ENCODE measurements at regions not wholly inside any gene's neighbourhood (a gene's known extent, or its start where the extent isn't known, plus 50 kb on each side); places are given as distances from the start of the nearest gene placed in this dataset.

DNA sequence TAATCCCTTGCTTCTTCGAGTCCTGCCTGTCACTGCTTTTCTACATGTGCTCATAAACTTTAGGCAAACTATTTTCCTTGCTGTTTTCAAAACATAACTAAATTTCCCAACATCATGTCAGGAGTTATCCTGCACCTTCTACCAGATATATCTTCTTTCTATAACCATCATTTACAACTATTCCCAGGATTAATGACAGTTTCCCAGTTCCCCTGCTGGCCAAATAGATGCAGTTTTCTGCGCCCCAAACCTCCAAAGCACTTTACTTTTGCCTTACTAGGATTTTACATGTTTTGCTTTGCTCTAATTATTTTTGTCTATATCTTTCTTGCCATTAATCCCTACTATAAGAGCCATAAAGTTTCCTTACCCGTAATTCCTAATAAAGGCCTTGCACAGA is 122.5 kb downstream of the GLUL start:
- H3K4me1 ChIP-seq (ENCODE audit: control insufficient read depth, insufficient read depth, low read length), result no peaks in the 10 kb centered on the region
- H3K27me3 ChIP-seq (ENCODE audit: control insufficient read depth, insufficient read depth, low read length), result no peaks in the 10 kb centered on the region
- no peak overlapping the region for H3K27ac ChIP-seq (ENCODE audit: low read depth, low read length)
- no peak overlapping the region for H3K4me3 ChIP-seq (ENCODE audit: low read length)
- no peak overlapping the region for H3K9ac ChIP-seq (ENCODE audit: low read length)
- no peaks in the 10 kb centered on the region for H3K36me3 ChIP-seq (ENCODE audit: control insufficient read depth, insufficient read depth, low read length)

DNA sequence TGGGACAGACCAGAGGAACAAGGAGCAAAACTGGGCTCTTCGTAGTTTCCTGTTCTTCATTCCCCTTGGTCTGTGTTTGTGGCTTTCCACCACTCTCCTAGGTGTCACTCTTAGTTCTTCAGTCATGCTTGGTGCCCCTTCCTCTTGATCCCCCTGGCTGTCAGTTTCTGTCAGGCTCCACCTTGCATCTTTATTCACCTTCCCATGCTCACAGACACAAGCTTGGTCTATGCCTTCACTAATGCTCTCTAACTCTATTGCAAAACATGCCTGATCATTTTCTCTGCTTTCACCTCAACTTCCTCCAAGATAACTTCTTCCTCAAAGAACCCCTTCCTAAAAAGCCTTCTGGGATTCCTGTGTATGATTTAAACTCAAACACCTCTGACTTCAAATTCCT is 122.9 kb downstream of the GLUL start:
- no peaks in the 10 kb centered on the region for H3K36me3 ChIP-seq (ENCODE audit: control insufficient read depth, insufficient read depth, low read length)
- no peak overlapping the region for H3K4me3 ChIP-seq (ENCODE audit: low read length)
- no peak overlapping the region for H3K9ac ChIP-seq (ENCODE audit: low read length)
- no peak overlapping the region for H3K27ac ChIP-seq (ENCODE audit: low read depth, low read length)
- H3K4me1 ChIP-seq (ENCODE audit: control insufficient read depth, insufficient read depth, low read length), result no peaks in the 10 kb centered on the region
- no peaks in the 10 kb centered on the region for H3K27me3 ChIP-seq (ENCODE audit: control insufficient read depth, insufficient read depth, low read length)

DNA sequence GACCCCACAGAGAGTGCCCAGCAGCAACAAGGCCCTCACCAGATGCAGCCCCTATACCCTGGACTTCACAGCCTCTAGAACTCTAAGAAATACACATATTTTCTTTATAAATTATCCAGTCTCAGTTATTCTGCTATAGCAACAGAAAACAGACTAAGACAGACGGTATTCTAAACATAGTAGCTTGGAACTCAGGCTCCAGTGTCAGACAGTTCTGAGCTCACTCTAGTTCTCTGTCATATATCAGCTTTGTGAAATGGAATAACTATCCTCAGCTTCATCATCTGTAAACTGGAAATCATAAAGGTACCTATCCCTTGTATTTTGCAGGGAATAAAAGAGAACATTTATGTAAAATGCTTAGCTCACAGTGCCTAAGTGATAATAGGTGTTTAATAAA is 127.4 kb downstream of the GLUL start:
- Histone ChIP-seq H3K36me3 (ENCODE audit: control insufficient read depth, insufficient read depth, low read length) (no peaks in the 10 kb centered on the region), H3K4me1 (ENCODE audit: control insufficient read depth, insufficient read depth, low read length) (no peaks in the 10 kb centered on the region), H3K9ac (ENCODE audit: low read length) (no peak overlapping the region), H3K27ac (ENCODE audit: low read depth, low read length) (no peak overlapping the region), H3K4me3 (ENCODE audit: low read length) (no peak overlapping the region), H3K27me3 (ENCODE audit: control insufficient read depth, insufficient read depth, low read length) (no peaks in the 10 kb centered on the region)

DNA sequence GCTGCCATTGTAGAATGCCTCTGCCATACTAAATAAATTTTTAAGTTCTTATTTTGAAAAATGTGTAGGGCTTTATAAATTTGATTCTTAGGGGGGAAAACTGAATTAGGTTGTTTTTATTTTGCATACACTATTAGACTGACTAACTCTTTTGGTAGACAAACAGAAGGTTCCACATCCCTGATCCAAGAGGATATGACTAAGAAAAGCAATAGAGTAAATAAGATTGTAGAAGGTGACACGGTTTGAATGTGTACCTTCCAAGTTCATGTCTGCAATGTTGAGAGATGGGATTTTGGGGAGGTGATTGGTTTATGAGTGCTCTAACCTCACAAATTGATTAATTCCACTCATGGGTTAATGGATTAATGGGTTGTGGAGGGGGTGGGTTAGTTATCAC is 127.9 kb downstream of the GLUL start:
- Histone ChIP-seq H3K27me3 (ENCODE audit: control insufficient read depth, insufficient read depth, low read length) (no peaks in the 10 kb centered on the region), H3K36me3 (ENCODE audit: control insufficient read depth, insufficient read depth, low read length) (no peaks in the 10 kb centered on the region), H3K4me3 (ENCODE audit: low read length) (no peak overlapping the region), H3K27ac (ENCODE audit: low read depth, low read length) (no peak overlapping the region), H3K4me1 (ENCODE audit: control insufficient read depth, insufficient read depth, low read length) (no peaks in the 10 kb centered on the region), H3K9ac (ENCODE audit: low read length) (no peak overlapping the region)

DNA sequence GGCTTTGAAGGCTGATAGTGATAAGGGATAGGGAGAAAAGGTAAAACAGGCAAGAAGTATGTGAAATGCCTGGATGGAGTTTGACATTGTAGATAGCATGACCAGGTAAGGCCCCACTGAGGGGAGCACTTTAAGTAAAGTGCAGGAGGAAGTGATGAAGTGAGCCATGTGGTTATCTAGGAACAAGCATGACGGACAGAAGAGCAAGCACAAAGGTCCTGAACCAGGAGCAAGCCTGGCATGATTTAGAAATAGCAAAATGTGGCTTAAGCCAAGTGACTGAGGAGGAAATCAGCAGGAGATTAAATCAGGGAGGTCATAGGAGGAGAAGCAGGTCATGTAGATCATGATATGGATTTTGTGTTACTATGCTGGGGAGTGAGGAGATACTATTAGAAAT is 129.2 kb downstream of the GLUL start:
- no peaks in the 10 kb centered on the region for H3K4me1 ChIP-seq (ENCODE audit: control insufficient read depth, insufficient read depth, low read length)
- no peak overlapping the region for H3K4me3 ChIP-seq (ENCODE audit: low read length)
- no peak overlapping the region for H3K27ac ChIP-seq (ENCODE audit: low read depth, low read length)
- no peaks in the 10 kb centered on the region for H3K36me3 ChIP-seq (ENCODE audit: control insufficient read depth, insufficient read depth, low read length)
- no peak overlapping the region for H3K9ac ChIP-seq (ENCODE audit: low read length)
- H3K27me3 ChIP-seq (ENCODE audit: control insufficient read depth, insufficient read depth, low read length), result no peaks in the 10 kb centered on the region

DNA sequence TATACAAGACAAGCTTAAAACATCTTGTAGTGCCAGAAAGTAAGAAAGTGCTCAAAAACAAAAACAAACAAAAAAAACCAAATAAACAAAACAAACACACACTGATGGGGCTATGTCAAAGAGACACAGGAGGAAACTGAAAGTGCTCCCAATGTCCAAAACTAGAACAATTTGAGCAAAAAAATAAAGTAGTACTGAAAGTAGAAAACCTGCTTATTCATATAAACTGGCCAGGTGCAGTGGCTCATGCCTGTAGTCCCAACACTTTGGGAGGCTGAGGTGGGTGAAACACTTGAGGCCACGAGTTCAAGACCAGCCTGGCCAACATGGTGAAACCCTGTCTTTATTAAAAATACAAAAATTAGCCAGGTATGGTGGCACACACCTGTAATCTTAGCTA is 129.9 kb downstream of the GLUL start:
- Histone ChIP-seq H3K4me1 (ENCODE audit: control insufficient read depth, insufficient read depth, low read length) (no peaks in the 10 kb centered on the region), H3K27me3 (ENCODE audit: control insufficient read depth, insufficient read depth, low read length) (no peaks in the 10 kb centered on the region), H3K9ac (ENCODE audit: low read length) (no peak overlapping the region), H3K36me3 (ENCODE audit: control insufficient read depth, insufficient read depth, low read length) (no peaks in the 10 kb centered on the region), H3K27ac (ENCODE audit: low read depth, low read length) (no peak overlapping the region), H3K4me3 (ENCODE audit: low read length) (no peak overlapping the region)

DNA sequence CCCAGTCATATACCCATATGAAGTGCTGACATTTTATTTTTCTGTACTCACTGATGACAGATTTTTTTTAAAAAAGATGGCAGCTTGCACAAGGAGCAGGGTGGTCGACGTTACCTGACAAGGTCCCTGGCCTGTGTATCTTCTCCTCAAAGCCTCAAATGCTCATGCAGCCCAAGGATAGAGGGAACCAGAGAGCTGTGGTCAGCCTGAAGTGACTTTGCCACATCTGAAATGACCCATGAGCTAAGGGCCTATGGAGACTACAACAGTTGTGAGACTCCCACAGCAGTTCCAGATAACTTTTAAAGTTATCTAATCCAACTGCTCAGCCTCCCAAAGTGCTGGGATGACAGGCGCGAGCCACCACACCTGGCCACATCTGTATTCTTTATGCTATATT is 131.1 kb downstream of the GLUL start:
- no peak overlapping the region for H3K4me3 ChIP-seq (ENCODE audit: low read length)
- no peaks in the 10 kb centered on the region for H3K4me1 ChIP-seq (ENCODE audit: control insufficient read depth, insufficient read depth, low read length)
- H3K27me3 ChIP-seq (ENCODE audit: control insufficient read depth, insufficient read depth, low read length), result no peaks in the 10 kb centered on the region
- no peaks in the 10 kb centered on the region for H3K36me3 ChIP-seq (ENCODE audit: control insufficient read depth, insufficient read depth, low read length)
- no peak overlapping the region for H3K9ac ChIP-seq (ENCODE audit: low read length)
- H3K27ac ChIP-seq (ENCODE audit: low read depth, low read length), result no peak overlapping the region

DNA sequence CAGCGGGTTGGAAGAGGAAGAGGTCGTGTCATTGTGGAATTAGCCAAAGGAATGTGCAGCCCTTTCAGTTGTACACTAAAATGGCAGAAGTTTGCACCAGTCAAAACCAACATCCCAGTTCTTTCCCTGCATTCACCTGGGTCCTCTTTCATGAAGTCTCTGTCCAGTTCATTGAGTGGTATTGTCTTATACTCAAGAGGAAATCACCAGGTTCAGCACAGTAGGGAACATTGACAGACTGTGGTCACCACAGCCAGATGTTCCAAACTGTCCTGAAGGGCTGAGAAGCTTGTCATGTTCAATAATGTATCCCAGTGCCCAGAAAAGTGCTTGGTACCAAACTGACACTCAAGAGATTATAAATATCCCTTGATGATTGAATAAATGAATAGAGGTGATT is 131.6 kb downstream of the GLUL start:
- Histone ChIP-seq H3K4me1 (ENCODE audit: control insufficient read depth, insufficient read depth, low read length) (no peaks in the 10 kb centered on the region), H3K4me3 (ENCODE audit: low read length) (no peak overlapping the region), H3K36me3 (ENCODE audit: control insufficient read depth, insufficient read depth, low read length) (no peaks in the 10 kb centered on the region), H3K27ac (ENCODE audit: low read depth, low read length) (no peak overlapping the region), H3K9ac (ENCODE audit: low read length) (no peak overlapping the region), H3K27me3 (ENCODE audit: control insufficient read depth, insufficient read depth, low read length) (no peaks in the 10 kb centered on the region)

DNA sequence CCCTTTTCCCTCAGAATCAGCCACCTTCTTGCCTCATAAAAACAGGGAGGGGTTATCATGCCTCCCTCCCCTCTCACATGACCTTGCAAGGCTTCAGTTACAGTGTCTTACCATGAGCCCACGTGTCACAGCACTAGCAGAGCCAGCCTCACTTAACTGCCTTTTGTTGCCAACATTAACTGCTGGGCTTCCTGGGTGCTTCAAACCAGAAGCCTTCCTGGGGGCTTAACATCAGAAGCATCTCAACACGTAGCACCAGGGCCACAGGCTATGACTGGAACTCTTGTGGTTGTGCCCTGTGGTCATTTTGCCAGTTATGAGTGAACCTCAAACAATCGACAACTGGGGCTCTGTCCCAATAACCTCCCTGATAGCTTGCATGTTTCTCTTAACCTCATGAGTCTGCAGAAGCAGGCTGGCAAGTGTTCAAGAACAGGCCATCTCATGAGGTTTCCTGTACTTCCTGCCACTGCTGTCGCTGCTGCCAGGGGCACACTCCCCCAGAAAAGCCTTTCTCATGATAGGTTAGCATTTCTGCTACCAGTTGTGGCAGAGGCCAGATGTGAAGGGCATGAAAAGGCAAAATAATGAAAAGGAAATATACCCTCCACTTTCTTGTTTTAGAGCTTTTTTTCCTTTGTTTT is 132.2 kb downstream of the GLUL start:
- H3K4me3 ChIP-seq (ENCODE audit: low read length), result no peak overlapping the region
- H3K27me3 ChIP-seq (ENCODE audit: control insufficient read depth, insufficient read depth, low read length), result no peaks in the 10 kb centered on the region
- H3K36me3 ChIP-seq (ENCODE audit: control insufficient read depth, insufficient read depth, low read length), result no peaks in the 10 kb centered on the region
- H3K27ac ChIP-seq (ENCODE audit: low read depth, low read length), result no peak overlapping the region
- H3K9ac ChIP-seq (ENCODE audit: low read length), result no peak overlapping the region
- no peaks in the 10 kb centered on the region for H3K4me1 ChIP-seq (ENCODE audit: control insufficient read depth, insufficient read depth, low read length)

DNA sequence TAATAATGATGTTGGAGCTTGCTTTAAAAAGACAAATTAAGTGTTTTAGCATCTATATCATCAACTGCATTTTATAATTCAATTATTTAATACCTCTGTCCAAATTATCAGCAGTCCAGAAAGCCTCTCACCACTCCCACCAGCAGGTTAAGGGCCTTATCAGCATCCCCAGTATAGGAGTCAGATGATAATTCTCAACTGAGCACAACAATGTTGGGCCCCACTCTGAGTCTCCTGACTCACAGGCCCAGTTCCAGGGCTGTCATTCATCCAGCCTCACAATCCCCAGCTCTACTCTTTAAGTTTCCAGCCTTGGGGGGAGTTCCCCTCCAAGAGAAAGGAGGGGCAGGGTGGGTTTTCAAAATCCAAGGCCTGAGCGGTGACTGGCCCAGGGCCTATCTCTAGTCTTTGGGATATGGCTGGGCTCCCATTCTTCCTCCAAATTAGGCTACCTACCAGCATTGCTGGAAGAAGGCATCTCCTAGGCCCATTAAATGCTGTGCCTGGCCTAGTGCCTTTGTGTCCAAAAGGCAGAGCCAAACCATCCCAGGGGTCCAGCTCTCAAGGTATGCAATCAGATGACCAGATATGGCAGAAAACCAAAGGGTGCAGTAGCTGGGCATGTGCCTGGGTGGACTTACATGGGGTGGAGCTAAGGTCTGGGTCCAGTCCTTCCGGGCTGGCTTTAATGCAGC is 134.1 kb downstream of the GLUL start:
- Histone ChIP-seq H3K36me3 (ENCODE audit: control insufficient read depth, insufficient read depth, low read length) (no peaks in the 10 kb centered on the region), H3K4me3 (ENCODE audit: low read length) (no peak overlapping the region), H3K27me3 (ENCODE audit: control insufficient read depth, insufficient read depth, low read length) (no peaks in the 10 kb centered on the region), H3K4me1 (ENCODE audit: control insufficient read depth, insufficient read depth, low read length) (no peaks in the 10 kb centered on the region), H3K27ac (ENCODE audit: low read depth, low read length) (no peak overlapping the region), H3K9ac (ENCODE audit: low read length) (no peak overlapping the region)

DNA sequence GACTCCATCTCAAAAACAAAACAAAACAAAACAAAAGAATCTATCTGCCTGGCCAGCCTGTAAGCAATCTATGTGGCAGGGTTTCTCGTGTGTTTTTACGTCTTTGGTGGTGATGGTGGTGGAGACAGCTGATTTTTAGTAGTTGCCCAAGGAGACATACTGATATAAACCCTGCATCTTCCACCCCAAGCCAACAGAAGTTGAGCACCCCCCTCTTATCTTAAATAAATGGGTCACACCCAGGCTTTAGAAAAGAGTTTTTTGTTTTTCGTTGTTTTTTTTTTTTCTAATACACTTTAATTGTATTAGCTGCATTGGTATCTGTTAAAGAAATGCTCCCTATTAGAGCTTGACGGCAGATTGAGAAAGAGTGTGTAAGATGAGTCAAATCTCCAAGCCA is 134.7 kb downstream of the GLUL start:
- H3K9ac ChIP-seq (ENCODE audit: low read length), result no peak overlapping the region
- no peaks in the 10 kb centered on the region for H3K4me1 ChIP-seq (ENCODE audit: control insufficient read depth, insufficient read depth, low read length)
- H3K27me3 ChIP-seq (ENCODE audit: control insufficient read depth, insufficient read depth, low read length), result no peaks in the 10 kb centered on the region
- no peak overlapping the region for H3K4me3 ChIP-seq (ENCODE audit: low read length)
- H3K36me3 ChIP-seq (ENCODE audit: control insufficient read depth, insufficient read depth, low read length), result no peaks in the 10 kb centered on the region
- no peak overlapping the region for H3K27ac ChIP-seq (ENCODE audit: low read depth, low read length)

DNA sequence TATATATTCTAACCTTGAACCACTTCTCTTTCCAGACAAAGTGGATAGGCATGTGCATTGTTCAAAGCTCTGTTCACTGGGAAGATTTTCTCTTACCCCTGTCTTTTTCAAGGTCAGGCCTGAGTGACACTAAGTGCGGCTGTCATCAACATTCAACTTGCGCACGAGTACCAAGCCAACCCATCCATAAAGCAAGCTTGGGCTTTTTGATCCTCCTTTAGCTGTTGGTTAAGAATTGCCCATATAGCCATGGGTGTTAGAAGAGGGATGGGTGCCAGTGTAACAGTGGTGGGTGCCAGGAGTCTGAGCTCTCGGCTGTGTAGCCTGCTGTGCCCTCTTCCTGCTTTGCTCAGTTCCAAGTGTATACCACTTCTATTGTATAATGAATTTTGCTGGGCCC is 136.1 kb downstream of the GLUL start:
- Histone ChIP-seq H3K4me1 (ENCODE audit: control insufficient read depth, insufficient read depth, low read length) (no peaks in the 10 kb centered on the region), H3K9ac (ENCODE audit: low read length) (no peak overlapping the region), H3K27me3 (ENCODE audit: control insufficient read depth, insufficient read depth, low read length) (no peaks in the 10 kb centered on the region), H3K27ac (ENCODE audit: low read depth, low read length) (no peak overlapping the region), H3K36me3 (ENCODE audit: control insufficient read depth, insufficient read depth, low read length) (no peaks in the 10 kb centered on the region), H3K4me3 (ENCODE audit: low read length) (no peak overlapping the region)

DNA sequence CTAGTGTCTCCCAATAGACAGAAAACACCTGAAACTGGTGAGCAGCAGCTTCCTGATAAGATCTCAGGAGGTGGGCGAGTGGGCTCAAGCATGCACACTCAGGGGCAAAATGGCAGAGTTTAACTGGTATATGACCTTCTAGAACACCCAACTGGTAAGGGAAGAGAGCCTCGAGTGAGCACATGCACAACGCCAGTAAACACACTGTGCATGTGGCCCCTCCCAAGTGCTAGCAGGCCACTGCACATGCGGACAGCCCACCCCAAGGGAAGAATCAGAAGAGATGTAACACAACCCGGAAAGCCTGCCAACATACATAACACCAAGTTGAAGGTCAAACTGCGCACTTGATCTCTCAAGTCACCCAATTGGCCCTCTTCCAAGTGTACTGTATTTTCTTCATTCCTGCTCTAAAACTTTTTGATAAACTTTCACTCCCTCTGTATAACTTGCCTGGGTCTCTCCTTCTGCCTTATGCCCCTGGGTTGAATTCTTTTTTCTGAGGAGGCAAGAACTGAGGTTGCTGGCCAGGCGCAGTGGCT is 138.2 kb downstream of the GLUL start:
- no peak overlapping the region for H3K9ac ChIP-seq (ENCODE audit: low read length)

More for the DNA sequence above, 138.2 kb downstream of the GLUL start:
- Histone ChIP-seq H3K27ac (ENCODE audit: low read depth, low read length) (no peak overlapping the region), H3K27me3 (ENCODE audit: control insufficient read depth, insufficient read depth, low read length) (no peaks in the 10 kb centered on the region), H3K4me1 (ENCODE audit: control insufficient read depth, insufficient read depth, low read length) (no peaks in the 10 kb centered on the region), H3K4me3 (ENCODE audit: low read length) (no peak overlapping the region), H3K36me3 (ENCODE audit: control insufficient read depth, insufficient read depth, low read length) (no peaks in the 10 kb centered on the region)
